Thyroid gland (tissue), 4 donors: ENCODE measurements at regions not wholly inside any gene's neighbourhood (a gene's known extent, or its start where the extent isn't known, plus 50 kb on each side); places are given as distances from the start of the nearest gene placed in this dataset.

ENCODE experiments used
- DNase-seq, 2 donors: peaks; one replicate each; pipeline ENCODE4 v3.0.0-alpha.2; 2019
- H3K27ac ChIP-seq, 3 donors: fragments of 200-600 bp; sonication (generic); 1 replicate in 2 of 3; 2 replicates in 1 of 3; pipeline ENCODE4 v1.5.1; 2016 to 2019; ENCODE audit warnings: mild to moderate bottlenecking in 1 of 3, moderate library complexity in 1 of 3
- H3K27me3 ChIP-seq: fragments of 200-600 bp; sonication (generic); one replicate; pipeline ENCODE4 v1.5.1; 2019
- H3K36me3 ChIP-seq, 2 donors: fragments of 200-600 bp; sonication (generic); one replicate each; pipeline ENCODE4 v1.5.1; 2016 to 2019
- H3K4me1 ChIP-seq, 2 donors: fragments of 200-600 bp; sonication (generic); one replicate each; pipeline ENCODE4 v1.5.1; 2017 to 2019
- H3K4me3 ChIP-seq, 3 donors: fragments of 200-600 bp; sonication (generic); replicated peaks in 1 of 3; 1 replicate in 2 of 3; 2 replicates in 1 of 3; pipeline ENCODE4 v1.5.1; 2016; ENCODE audit warnings: mild to moderate bottlenecking in 1 of 3
- H3K9me3 ChIP-seq: fragments of 200-600 bp; sonication (generic); one replicate; pipeline ENCODE4 v1.5.1; 2017
- CTCF ChIP-seq, 6 experiments: fragments of 200-600 bp in 3 of 6; fragments of 450-650 bp in 3 of 6; sonication (generic) in 3 of 6; IDR thresholded peaks; one replicate each; pipeline ENCODE4 v1.5.1; 2016 to 2019; ENCODE audit warnings: antibody characterized with exemption in 6 of 6, mild to moderate bottlenecking in 2 of 6, inconsistent platforms in 1 of 6, moderate library complexity in 1 of 6
- POLR2A ChIP-seq, 2 donors: fragments of 450-650 bp; IDR thresholded peaks; one replicate each; pipeline ENCODE4 v1.6.1; 2017; ENCODE audit warnings: antibody characterized with exemption in 2 of 2, mild to moderate bottlenecking in 2 of 2, moderate library complexity in 1 of 2
- WGBS, 2 donors: methylation state at CpG; one replicate each; pipeline ENCODE4 v1.1.5; 2017; 5-methylcytosine and 5-hydroxymethylcytosine counted together
- intact Hi-C: fragments of 100-400 bp; cut with DNase I; formaldehyde crosslinking; loops from one replicate; pipeline ENCODE4 v1.15.1; 2023

DNA sequence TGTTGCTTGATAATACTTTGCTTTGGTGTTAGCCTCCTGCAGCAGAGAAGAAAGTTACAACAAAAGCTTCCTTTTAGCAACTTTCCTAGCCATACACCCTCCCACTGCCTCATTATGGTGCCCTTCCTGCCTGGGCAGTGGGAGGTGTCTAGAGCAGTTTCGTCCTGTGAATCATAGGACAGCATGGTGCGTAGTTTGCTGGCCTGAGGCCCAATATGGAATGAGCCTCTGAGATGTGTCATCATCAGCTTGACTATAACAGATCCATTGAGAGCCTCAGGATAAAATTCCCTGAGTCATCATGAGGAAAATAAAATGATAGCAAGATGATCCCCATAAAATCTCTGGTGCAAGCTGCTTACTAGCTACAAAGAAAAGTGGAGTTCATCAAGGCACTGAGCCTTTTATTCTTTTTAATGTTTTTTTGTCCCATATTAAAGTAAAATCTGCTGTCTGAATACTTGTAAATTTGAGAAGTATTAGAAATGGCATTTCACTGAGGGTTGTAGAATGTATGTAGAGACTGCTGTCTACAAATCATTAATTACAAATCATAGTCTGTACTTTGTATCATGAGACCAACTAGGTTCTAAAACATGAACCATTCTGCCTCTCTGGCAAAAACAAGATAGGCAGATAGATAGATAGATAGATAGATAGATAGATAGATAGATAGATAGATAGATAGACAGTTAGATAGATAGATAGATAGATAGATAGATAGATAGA lies 303.0 kb upstream of the PDE4D start:
- TF ChIP-seq CTCF (IDR thresholded peaks at IDR 0.05) (no peak), POLR2A (IDR thresholded peaks at IDR 0.05) (no peak)
- intact Hi-C loops: no loop called here
- 71 to 88% methylated on average over 2 of the region's 2 CpGs for WGBS, 2 donors
- DNase-seq: no peak
- Histone ChIP-seq H3K36me3 (no peaks in the 10 kb centered on the region), H3K9me3 (no peaks in the 10 kb centered on the region), H3K27ac (no peak overlapping the region), H3K4me1 (no peaks in the 10 kb centered on the region), H3K4me3 (no peak overlapping the region), H3K27me3 (no peaks in the 10 kb centered on the region)

GRCh38 chr5:60195551-60195950 lies 302.0 kb upstream of the PDE4D start:
- no peaks in the 10 kb centered on the region for H3K4me1 ChIP-seq
- H3K36me3 ChIP-seq: no peaks in the 10 kb centered on the region
- 79 to 87% methylated on average over 6 of the region's 6 CpGs for WGBS, 2 donors
- TF ChIP-seq CTCF (IDR thresholded peaks at IDR 0.05) (no peak), POLR2A (IDR thresholded peaks at IDR 0.05) (no peak)
- H3K27ac ChIP-seq: no peak overlapping the region
- H3K27me3 ChIP-seq: no peaks in the 10 kb centered on the region
- intact Hi-C loops: no loop called here
- no peaks in the 10 kb centered on the region for H3K9me3 ChIP-seq
- H3K4me3 ChIP-seq: no peak overlapping the region
- DNase-seq: no peak

DNA sequence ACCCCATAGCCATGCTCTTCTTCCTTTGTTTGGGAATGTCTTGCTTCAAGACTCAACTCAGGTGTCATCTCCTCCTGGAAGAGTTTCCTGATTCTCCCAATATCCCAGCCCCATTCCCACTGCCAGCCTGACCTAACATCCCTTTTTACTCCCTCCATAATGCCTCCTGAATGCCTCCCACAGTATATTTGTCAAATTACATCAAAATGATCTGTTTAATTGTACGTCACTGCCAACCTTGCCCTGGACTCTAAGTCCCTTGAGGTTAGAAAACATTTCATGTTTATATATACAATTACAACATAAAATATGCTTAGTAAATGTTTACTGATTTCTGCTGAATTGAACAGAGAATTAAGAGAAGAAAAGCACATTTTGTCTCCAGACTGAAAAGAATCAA lies 301.6 kb upstream of the PDE4D start:
- TF ChIP-seq POLR2A (IDR thresholded peaks at IDR 0.05) (no peak), CTCF (IDR thresholded peaks at IDR 0.05) (no peak)
- Histone ChIP-seq H3K27me3 (no peaks in the 10 kb centered on the region), H3K4me1 (no peaks in the 10 kb centered on the region), H3K4me3 (no peak overlapping the region), H3K9me3 (no peaks in the 10 kb centered on the region), H3K36me3 (no peaks in the 10 kb centered on the region), H3K27ac (no peak overlapping the region)
- DNase-seq: no peak
- intact Hi-C loops: no loop called here
- 91 to 92% methylated on average over 1 of the region's 1 CpG for WGBS, 2 donors

GRCh38 chr5:60185231-60186099 lies 291.9 kb upstream of the PDE4D start:
- Histone ChIP-seq H3K4me3 (no peak overlapping the region), H3K36me3 (no peaks in the 10 kb centered on the region), H3K27me3 (no peaks in the 10 kb centered on the region), H3K27ac (no peak overlapping the region), H3K4me1 (no peaks in the 10 kb centered on the region), H3K9me3 (no peaks in the 10 kb centered on the region)
- TF ChIP-seq POLR2A (IDR thresholded peaks at IDR 0.05) (no peak), CTCF (IDR thresholded peaks at IDR 0.05) (no peak)
- 69 to 81% methylated on average over 8 of the region's 8 CpGs for WGBS, 2 donors
- intact Hi-C loops: no loop called here
- DNase-seq: no peak

- Histone ChIP-seq H3K9me3 (no peaks in the 10 kb centered on the region), H3K4me3 (no peak overlapping the region), H3K36me3 (no peaks in the 10 kb centered on the region), H3K27ac (no peak overlapping the region), H3K27me3 (no peaks in the 10 kb centered on the region), H3K4me1 (no peaks in the 10 kb centered on the region)
- intact Hi-C loops: no loop called here
- 87 to 91% methylated on average over 2 of the region's 2 CpGs for WGBS, 2 donors
- TF ChIP-seq POLR2A (IDR thresholded peaks at IDR 0.05) (no peak), CTCF (IDR thresholded peaks at IDR 0.05) (no peak)
- no peak for DNase-seq
Measured at GRCh38 chr5:60184606-60185005, 291.1 kb upstream of the PDE4D start.
